Left renal cortex interstitium (tissue), 4 donors: ENCODE measurements at regions not wholly inside any gene's neighbourhood (a gene's known extent, or its start where the extent isn't known, plus 50 kb on each side); places are given as distances from the start of the nearest gene placed in this dataset.
A peak's percentile ranks its signal among the peaks of the same experiment; 100 is the strongest.

Experiments used
- DNase-seq, 4 donors: peaks; one replicate each; pipeline ENCODE4 v3.0.0-alpha.2; 2013; ENCODE audit warnings: low read depth in 4 of 4, low spot score in 2 of 4, missing footprints in 1 of 4

- peak; percentile 9 to 27 (median 24) for DNase-seq
Measured at GRCh38 chr7:70953331-70953741, 178.6 kb upstream of the GALNT17 start.

GRCh38 chr7:70953796-70954195 lies 178.1 kb upstream of the GALNT17 start:
- peak in 1 of 4 donors; percentile 6 for DNase-seq

GRCh38 chr7:70972693-70973092 lies 159.3 kb upstream of the GALNT17 start:
- DNase-seq = no peak

- no peak for DNase-seq
Measured at GRCh38 chr7:70975754-70976153, 156.2 kb upstream of the GALNT17 start.

GRCh38 chr7:70986297-70986696 lies 145.6 kb upstream of the GALNT17 start:
- DNase-seq = no peak

GRCh38 chr7:70994176-70994575 lies 137.8 kb upstream of the GALNT17 start:
- no peak for DNase-seq

- DNase-seq = no peak
Measured at GRCh38 chr7:70997261-70997660, 134.7 kb upstream of the GALNT17 start.

GRCh38 chr7:71005109-71005508 lies 126.8 kb upstream of the GALNT17 start:
- DNase-seq = no peak

- no peak for DNase-seq
Measured at GRCh38 chr7:71009636-71010035, 122.3 kb upstream of the GALNT17 start.

- DNase-seq = no peak
Measured at GRCh38 chr7:71015252-71015900, 116.6 kb upstream of the GALNT17 start.

GRCh38 chr7:71016401-71016800 lies 115.5 kb upstream of the GALNT17 start:
- DNase-seq = no peak

GRCh38 chr7:71017602-71018001 lies 114.3 kb upstream of the GALNT17 start:
- DNase-seq = no peak

- DNase-seq = peak in 1 of 4 donors; percentile 15
Measured at GRCh38 chr7:71019706-71020105, 112.2 kb upstream of the GALNT17 start.

- DNase-seq = no peak
Measured at GRCh38 chr7:71021131-71021530, 110.8 kb upstream of the GALNT17 start.

GRCh38 chr7:71026680-71027079 lies 105.3 kb upstream of the GALNT17 start:
- no peak for DNase-seq

- DNase-seq = no peak
Measured at GRCh38 chr7:71034243-71034642, 97.7 kb upstream of the GALNT17 start.

- no peak for DNase-seq
Measured at GRCh38 chr7:71042591-71042990, 89.4 kb upstream of the GALNT17 start.

GRCh38 chr7:71050492-71050891 lies 81.5 kb upstream of the GALNT17 start:
- DNase-seq = no peak

- no peak for DNase-seq
Measured at GRCh38 chr7:71055504-71055903, 76.4 kb upstream of the GALNT17 start.

- no peak for DNase-seq
Measured at GRCh38 chr7:71077743-71078476, 54.0 kb upstream of the GALNT17 start.
